Calu3 (cell line): ENCODE measurements at regions not wholly inside any gene's neighbourhood (a gene's known extent, or its start where the extent isn't known, plus 50 kb on each side); places are given as distances from the start of the nearest gene placed in this dataset.

ENCODE experiments used
- BruUV-seq: library from RNA; stranded (reverse); fragments of 400-500 nt; replicated peaks from 2 replicates; lab custom pipeline; 2021; lab: Mats Ljungman, UMichigan
- CTCF ChIA-PET: fragments of 300-600 bp; sonication (Branson Sonifier 250); formaldehyde crosslinking; loops from one replicate; lab custom pipeline; 2022; ENCODE audit warnings: antibody characterized with exemption; lab: Charles Lee
- DNase-seq: peaks from one replicate; pipeline ENCODE4 v3.0.0; 2022
- H3K27ac Mint-ChIP-seq: one replicate; pipeline ENCODE4 v1.8.0; 2022; ENCODE audit warnings: mixed read lengths; ENCODE audit not compliant: unreplicated experiment
- H3K27me3 Mint-ChIP-seq: one replicate; pipeline ENCODE4 v1.8.0; 2022; ENCODE audit warnings: mixed read lengths; ENCODE audit not compliant: unreplicated experiment
- H3K36me3 Mint-ChIP-seq: one replicate; pipeline ENCODE4 v1.8.0; 2022; ENCODE audit warnings: mild to moderate bottlenecking, moderate library complexity, mixed read lengths; ENCODE audit not compliant: insufficient read depth, unreplicated experiment
- H3K4me1 Mint-ChIP-seq: one replicate; pipeline ENCODE4 v1.8.0; 2022; ENCODE audit warnings: mild to moderate bottlenecking, low read depth, mixed read lengths; ENCODE audit not compliant: unreplicated experiment
- H3K4me3 Mint-ChIP-seq: one replicate; pipeline ENCODE4 v1.8.0; 2022; ENCODE audit warnings: mild to moderate bottlenecking, low read depth, moderate library complexity, mixed read lengths; ENCODE audit not compliant: unreplicated experiment
- H3K9me3 Mint-ChIP-seq: one replicate; pipeline ENCODE4 v1.8.0; 2022; ENCODE audit warnings: low read depth, mixed read lengths; ENCODE audit not compliant: unreplicated experiment
- CTCF ChIP-seq: fragments of 200-600 bp; IDR thresholded peaks from one replicate; pipeline ENCODE4 v1.8.0; 2022; ENCODE audit warnings: antibody characterized with exemption; ENCODE audit not compliant: unreplicated experiment
- intact Hi-C: fragments of 100-400 bp; cut with micrococcal nuclease; formaldehyde crosslinking; loops from one replicate; pipeline ENCODE4 v1.10.0; 2022; ENCODE audit not compliant: unreplicated experiment

- H3K36me3 Mint-ChIP-seq, result no peaks in the 10 kb centered on the region
- no TSS peak for BruUV-seq
- no peaks in the 10 kb centered on the region for H3K27me3 Mint-ChIP-seq
- no peaks in the 10 kb centered on the region for H3K4me1 Mint-ChIP-seq
- intact Hi-C loops, result no loop called here
- TF ChIP-seq CTCF, result no peak
- H3K27ac Mint-ChIP-seq, result no peak overlapping the region
- DNase-seq, result no peak
- CTCF ChIA-PET, result no interaction called here
- peaks cover 3% of the 10 kb centered on the region for H3K9me3 Mint-ChIP-seq
- H3K4me3 Mint-ChIP-seq, result no peak overlapping the region
Observed at GRCh38 chr14:26385310-26385709, 212.5 kb downstream of the NOVA1 start.

GRCh38 chr14:26382901-26383685 lies 214.7 kb downstream of the NOVA1 start:
- CTCF ChIA-PET, result no interaction called here
- Mint-ChIP-seq H3K9me3 (no peaks in the 10 kb centered on the region), H3K36me3 (no peaks in the 10 kb centered on the region)

GRCh38 chr14:26381405-26381804 lies 216.4 kb downstream of the NOVA1 start:
- CTCF ChIA-PET, result no interaction called here
- no peak for TF ChIP-seq CTCF
- no peak for DNase-seq
- Mint-ChIP-seq H3K27me3 (no peaks in the 10 kb centered on the region), H3K9me3 (no peaks in the 10 kb centered on the region), H3K36me3 (no peaks in the 10 kb centered on the region), H3K4me1 (no peaks in the 10 kb centered on the region), H3K4me3 (no peak overlapping the region), H3K27ac (no peak overlapping the region)
- intact Hi-C loops, result no loop called here
- no TSS peak for BruUV-seq

More at GRCh38 chr14:26382901-26383685, 214.7 kb downstream of the NOVA1 start:
- Mint-ChIP-seq H3K4me3 (no peak overlapping the region), H3K4me1 (no peaks in the 10 kb centered on the region), H3K27ac (no peak overlapping the region), H3K27me3 (no peaks in the 10 kb centered on the region)
- intact Hi-C loops, result no loop called here
- no TSS peak for BruUV-seq
- no peak for DNase-seq
- TF ChIP-seq CTCF, result no peak

GRCh38 chr14:26380637-26381036 lies 217.2 kb downstream of the NOVA1 start:
- H3K27me3 Mint-ChIP-seq, result no peaks in the 10 kb centered on the region
- no peak for TF ChIP-seq CTCF
- no peak for DNase-seq
- no peaks in the 10 kb centered on the region for H3K4me1 Mint-ChIP-seq
- intact Hi-C loops, result no loop called here
- no TSS peak for BruUV-seq
- no peak overlapping the region for H3K27ac Mint-ChIP-seq
- H3K4me3 Mint-ChIP-seq, result no peak overlapping the region
- no peaks in the 10 kb centered on the region for H3K9me3 Mint-ChIP-seq
- CTCF ChIA-PET, result no interaction called here
- no peaks in the 10 kb centered on the region for H3K36me3 Mint-ChIP-seq
